ENCODE measurements at regions not wholly inside any gene's neighbourhood (a gene's known extent, or its start where the extent isn't known, plus 50 kb on each side); places are given as distances from the start of the nearest gene placed in this dataset.

DNA sequence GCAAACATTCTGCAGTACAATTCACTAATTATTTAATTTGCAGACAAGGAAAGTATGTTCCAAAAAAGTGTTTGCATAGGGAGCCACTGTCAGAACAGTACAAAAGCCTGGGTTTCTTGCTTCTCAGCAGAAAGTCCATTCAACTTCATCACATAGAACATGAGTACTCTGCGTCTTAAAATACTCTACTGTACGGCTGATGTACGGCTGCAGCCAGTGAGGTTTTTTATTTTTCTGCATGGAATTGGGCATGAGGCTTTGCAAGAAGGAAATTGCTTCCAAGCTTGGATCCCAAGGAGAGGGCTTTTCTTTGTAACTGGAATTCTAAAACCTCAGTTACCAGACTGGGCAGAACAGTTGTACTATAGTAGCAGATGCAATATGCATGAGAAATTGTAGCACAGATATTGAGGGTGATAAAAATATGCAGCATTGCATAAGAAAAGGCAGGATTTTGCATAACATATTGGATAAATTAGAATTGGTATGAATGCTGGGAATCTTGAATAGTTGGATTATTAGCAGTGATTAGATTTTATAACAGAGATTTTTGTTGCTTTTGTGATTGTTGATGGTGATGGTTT, 178.1 kb upstream of the CDH9 start:
- TF ChIP-seq CTCF (IDR thresholded peaks at IDR 0.05): no peak
- no peak for TF ChIP-seq EP300 (IDR thresholded peaks at IDR 0.05)
- TF ChIP-seq POLR2AphosphoS5 (IDR thresholded peaks at IDR 0.05): no peak
